DMS79 treated with DMSO at 0.1 percent for 48 hours (cell line): ENCODE measurements at regions not wholly inside any gene's neighbourhood (a gene's known extent, or its start where the extent isn't known, plus 50 kb on each side); places are given as distances from the start of the nearest gene placed in this dataset.
"Not testable (repeated sequence)": the region's sequence is repeated elsewhere in the genome, so short reads cannot be mapped to it uniquely, and the experiment has no call there.

Experiments used
- DNase-seq: peaks from one replicate; lab custom pipeline; 2025; lab: John Stamatoyannopoulos, UW

DNA sequence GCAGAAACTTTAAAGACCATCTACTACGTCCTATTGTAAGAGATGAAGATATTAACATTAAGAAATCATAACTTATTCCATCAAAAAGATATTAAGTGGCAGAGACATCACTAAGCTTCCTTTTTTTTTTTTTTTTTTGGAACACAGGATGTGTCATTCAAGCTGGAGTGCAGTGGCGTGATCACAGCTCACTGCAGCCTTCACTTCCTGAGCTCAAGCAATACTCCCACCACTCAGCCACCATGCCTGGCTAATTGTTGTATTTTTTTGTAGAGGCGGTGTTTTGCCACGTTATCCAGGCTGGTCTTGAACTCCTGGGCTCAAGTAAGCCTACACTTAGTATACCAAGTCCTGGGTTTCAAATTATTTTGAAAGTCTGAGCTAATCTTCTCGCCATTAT, 169.7 kb upstream of the KCTD7 start:
- not testable (repeated sequence) for DNase-seq

DNA sequence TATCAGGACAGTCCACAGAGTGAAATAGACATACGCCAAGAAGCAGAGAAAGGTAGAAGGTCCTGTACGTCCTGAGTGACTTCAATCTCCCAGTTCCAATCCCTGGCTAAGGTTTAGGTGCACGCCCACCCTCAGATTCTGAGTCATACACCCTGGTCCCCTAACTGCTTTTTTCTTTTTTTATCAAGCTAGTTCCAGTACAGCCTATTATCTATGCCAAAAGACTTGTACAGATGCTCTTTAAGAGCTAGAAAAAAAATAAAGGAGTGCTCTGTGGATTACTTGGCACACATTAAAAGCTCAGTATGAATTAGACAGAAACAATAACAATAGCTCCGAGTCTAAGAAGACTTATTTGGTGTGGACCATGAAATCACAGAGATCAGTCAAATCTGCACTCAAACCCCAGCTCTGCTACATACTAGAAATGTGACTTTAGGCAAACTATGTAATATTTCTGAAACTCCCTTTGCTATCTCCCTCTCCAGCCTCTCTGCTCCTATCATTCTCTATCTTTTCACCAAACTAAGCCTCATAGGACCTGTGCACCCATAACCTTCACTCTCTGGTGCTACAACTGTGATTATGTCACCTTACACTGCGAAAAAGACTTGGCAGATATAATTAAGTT, 168.8 kb upstream of the KCTD7 start:
- DNase-seq = not testable (repeated sequence)

DNA sequence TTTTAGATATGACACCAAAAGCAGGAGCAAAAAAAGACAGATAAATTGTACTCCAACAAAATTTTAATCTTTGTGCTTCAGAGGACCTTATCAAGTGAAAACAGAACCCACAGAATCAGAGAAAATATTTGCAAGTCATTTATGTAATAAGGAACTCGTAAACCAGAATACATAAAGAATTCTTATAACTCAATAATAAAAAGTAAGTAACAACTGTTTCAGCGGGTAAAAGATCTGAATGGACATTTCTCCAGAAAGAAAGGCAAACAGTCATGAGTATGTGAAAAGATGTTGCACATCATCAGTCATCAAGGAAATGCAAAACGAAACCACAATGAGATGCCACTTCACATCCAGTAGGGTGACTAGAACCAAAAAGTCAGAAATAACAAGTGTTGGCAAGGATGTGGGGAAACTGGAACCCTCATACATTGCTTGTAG, 167.7 kb upstream of the KCTD7 start:
- no peak for DNase-seq

DNA sequence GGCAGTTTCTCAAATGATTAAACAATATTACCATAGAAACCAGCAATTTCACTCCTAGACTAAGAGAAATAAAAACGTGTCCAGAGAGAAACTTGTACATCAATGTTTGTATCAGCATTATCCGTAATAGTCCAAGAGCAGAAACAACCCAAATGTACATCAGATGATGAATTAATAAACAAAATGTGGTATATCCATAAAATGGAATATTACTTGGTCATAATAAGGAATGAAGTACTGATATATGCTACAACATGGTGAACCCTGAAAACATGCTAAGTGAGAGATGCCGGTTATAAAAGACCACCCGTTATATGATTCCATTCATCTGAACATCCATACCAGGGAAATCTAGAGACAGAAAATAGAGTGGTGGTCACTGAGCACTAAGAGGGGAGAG, 167.3 kb upstream of the KCTD7 start:
- not testable (repeated sequence) for DNase-seq

DNA sequence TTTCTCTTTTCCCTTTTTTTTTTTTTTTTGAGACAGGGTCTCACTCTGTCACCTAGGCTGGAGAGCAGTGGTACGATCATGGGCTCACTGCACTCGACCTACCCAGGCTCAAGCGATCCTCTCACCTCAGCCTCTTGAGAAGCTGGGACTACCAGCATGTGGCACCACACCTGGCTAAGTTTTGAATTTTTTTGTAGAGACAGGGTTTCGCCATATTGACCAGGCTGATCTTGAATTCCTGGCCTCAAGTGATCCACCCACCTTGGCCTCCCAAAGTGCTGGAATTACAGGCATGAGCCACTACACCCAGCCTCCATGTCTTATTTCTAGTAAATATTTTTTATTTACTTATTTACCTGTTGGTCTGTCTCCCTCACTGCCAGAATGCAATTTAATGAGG, 165.8 kb upstream of the KCTD7 start:
- DNase-seq = not testable (repeated sequence)

DNA sequence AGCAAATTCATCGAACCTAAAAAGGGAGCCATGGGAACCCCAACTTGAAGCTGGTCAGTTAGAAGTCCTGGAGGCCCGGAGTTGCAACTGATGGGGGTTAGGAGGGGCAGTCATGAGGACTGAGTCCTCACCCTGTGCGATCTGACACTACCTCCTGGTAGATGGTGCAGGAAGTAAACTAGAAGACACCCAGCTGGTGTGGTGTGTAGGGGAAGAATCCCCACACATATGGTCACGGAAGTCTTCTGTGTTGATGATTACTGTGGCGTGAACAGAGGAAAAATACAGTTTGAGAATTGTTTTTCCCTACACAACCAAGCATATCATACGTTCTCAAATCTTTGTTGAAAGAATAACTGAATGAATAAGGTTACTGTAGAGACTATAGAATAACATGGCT, 164.6 kb upstream of the KCTD7 start:
- DNase-seq = no peak

DNA sequence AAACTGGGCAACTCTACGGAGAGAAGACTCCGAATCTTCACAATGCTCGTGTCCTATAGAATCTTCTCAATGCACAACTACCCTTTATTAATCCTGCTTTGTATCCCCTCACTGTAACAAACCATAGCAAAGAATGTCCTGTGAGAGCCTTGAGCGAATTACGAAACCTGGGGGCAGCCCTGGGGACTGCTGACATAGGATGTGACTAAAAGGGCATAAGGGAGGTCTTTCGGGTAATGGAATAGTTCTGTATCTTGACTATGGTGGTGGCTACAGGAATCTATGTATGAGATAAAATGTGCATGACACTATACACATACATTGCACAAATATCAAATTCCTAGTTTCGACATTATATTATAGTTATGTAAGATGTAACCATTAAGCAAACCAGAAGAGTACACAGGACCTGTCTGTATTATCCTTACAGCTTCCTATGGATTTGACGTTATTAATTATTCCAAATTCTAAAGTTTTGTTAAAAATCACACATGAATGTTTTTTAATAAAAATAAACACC, 162.5 kb upstream of the KCTD7 start:
- DNase-seq = no peak

DNA sequence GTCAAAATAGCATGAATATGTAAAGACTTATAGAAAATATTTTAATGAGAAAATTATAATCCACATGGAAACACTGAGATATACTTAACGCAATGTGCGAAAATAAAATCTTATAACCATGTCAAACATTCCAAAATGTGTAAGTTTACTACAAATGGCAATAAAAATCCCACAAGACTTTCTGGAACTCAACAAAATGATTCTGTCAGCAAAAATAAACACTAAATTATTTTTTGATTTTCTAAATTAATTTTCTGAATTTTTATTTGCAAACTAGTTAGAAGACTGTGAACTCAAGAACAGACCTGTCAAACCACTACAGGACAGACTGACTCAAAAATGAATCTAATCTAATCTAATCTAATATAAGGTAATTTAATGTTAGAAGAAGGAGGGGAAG, 160.8 kb upstream of the KCTD7 start:
- DNase-seq = no peak

DNA sequence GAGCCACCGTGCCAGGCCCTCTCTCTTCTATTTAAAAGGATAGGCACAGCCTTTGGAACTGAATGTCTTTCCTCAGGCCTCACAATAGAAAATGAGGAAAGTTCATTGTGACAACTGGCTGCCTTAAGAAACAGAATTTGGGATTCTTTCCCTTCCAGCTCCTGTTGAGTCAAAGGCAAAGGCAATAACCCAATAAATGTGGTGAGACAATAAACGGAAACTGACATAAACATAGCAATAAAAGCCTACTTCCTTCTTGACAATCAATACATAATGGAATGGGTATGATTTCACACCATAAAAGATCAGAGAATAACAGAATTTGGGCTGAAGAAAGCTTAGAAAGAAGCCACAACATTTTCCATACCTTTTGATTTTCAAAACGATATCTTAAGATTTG, 155.6 kb upstream of the KCTD7 start:
- DNase-seq = not testable (repeated sequence)

DNA sequence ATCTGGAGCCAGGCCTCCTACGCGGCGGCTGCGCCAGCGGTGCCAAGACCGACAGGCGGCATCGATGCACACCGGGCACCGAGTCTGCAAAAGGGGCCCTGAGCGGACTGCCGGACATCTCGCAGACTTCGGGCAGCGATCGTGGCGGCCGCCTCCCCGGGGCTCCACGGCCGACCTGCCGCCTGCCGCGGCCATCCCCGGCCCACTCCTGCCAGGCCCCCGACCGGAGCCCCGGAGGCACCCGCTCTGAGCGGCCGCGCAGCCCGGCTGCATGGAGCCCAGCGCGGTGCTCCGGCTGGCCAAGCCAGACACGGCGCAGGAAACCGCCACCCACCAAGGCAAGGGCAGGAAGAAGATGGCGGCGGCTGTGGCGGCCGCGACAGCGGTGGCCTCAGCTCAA, 154.2 kb upstream of the KCTD7 start:
- no peak for DNase-seq

DNA sequence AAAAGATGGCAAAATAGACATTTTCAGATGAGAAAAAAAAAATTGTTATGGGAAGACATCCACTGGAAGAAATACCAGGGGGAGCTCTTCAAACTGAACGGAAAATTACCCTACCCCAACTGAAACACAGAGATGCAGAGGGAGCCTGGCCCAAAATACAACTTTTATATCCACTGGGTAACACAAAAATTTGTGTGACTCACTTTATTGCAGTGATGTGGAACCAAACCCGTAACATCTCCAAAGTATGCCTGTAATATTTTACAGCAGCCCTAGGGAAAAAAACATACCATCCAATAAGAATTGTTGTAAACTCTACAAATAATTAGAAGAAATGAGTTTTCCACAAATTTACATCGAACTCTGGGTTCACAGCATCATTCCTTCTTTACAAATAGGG, 152.6 kb upstream of the KCTD7 start:
- DNase-seq = not testable (repeated sequence)

DNA sequence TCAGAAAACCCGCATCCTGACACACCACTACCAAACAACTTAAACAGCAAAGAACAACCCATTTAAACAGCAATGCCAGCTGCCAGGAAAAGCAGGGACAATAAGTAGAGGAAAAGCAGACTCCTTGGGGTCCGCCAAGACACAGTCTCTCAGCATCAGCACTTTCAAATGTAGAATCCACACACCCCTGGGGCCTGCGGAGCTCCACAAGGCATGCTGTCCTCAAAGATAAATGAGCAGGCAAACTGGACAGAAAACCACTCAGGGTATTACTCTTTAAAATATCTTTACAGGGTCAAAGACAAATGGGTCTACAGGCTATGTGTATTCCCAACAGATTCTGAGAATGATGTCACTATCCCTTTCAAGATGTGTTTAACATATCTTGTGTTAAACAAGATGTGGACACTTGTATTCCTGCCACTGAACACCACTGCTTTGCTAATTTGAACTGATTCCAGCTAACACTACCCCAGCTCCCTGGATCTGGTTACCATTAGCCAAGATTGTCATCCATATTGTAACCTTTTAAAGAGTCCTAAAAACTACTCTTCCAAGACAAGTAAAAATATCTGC, 150.8 kb upstream of the KCTD7 start:
- not testable (repeated sequence) for DNase-seq

DNA sequence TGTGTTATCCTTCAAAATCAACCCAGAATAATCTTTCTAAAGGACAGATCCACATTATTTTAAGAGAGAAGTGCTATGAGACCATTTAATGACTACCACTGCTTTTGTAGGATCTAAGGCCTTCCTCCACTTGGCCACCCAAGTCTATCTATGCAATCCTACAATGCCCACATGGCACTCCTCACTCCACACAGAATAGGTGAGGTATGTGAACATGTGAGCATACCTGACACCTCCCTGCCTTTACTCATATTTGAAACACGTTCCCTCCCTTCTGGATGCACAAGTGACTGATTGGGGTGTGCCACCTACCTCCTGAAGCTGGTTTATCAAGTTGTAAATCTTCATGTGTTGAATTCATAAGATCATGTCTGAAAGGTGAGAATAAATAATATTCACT, 147.5 kb upstream of the KCTD7 start:
- not testable (repeated sequence) for DNase-seq

DNA sequence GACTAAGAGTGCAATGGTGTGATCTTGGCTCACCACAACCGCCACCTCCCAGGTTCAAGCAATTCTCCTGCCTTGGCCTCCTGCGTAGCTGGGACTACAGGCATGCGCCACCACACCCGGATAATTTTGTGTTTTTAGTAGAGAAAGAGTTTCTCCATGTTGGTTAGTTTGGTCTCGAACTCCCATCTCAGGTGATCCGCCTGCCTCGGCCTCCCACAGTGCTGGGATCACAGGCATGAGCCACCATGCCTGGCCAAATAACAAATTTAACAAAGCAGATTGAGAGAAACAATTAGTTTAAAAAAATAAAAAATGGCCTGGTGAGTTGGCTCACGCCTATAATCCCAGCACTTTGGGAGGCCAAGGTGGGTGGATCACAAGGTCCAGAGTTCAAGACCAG, 139.6 kb upstream of the KCTD7 start:
- not testable (repeated sequence) for DNase-seq

DNA sequence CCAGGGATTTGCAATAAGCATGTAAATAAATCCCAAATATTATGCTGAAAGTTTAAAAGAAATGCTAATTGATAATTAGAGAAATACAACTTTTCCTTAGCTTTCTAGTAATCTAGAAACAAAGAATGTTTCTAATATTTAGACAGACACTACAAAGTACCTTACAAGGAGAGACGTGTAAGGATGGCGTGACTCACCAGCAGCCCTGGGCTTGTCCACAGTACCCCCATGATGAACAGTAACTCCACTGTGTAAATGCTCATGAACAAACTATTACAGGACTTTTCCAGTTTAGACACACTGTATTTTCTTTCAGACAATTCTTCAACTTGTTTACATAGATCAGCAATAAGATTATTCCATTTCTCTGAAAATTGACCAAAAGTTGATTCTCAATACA, 138.9 kb upstream of the KCTD7 start:
- not testable (repeated sequence) for DNase-seq

DNA sequence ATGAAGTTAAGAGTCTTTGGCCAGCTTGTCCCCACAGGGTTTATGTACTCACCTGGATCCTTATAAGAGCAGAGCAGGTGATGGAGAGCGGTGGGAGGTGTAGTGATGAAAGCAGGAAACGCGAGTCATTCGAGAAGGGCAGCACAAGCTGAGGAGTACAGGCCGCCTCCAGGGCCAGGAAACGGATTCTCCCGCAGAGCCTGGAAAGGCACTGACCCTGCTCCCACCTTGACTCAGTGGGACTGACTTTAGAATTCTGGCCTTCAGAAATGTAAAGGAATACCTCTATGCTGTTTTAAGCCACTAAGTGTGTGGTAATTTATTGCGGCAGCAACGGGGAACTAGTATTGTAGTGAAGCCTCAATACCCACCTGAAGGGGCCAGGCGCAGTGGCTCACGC, 137.7 kb upstream of the KCTD7 start:
- not testable (repeated sequence) for DNase-seq

DNA sequence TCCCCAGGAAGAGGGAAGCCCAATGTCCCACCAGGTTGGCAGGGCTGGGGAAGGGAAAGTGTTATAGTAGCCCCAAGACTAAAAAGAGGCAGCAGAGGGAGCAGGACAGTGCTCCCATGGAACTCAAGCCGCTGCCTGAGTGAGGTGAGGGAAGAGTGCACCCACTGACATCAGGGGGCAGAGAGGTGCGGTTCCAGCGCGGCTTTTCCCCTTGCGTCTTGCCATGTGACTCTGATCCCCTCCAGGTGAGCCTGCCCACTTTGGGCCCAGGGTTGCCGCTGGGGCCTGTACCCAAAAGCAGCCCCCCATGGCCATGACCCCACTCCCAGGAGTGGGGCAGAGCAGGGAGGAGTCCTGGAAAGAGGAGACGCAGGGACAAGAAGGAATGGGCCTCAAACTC, 136.3 kb upstream of the KCTD7 start:
- DNase-seq = not testable (repeated sequence)

DNA sequence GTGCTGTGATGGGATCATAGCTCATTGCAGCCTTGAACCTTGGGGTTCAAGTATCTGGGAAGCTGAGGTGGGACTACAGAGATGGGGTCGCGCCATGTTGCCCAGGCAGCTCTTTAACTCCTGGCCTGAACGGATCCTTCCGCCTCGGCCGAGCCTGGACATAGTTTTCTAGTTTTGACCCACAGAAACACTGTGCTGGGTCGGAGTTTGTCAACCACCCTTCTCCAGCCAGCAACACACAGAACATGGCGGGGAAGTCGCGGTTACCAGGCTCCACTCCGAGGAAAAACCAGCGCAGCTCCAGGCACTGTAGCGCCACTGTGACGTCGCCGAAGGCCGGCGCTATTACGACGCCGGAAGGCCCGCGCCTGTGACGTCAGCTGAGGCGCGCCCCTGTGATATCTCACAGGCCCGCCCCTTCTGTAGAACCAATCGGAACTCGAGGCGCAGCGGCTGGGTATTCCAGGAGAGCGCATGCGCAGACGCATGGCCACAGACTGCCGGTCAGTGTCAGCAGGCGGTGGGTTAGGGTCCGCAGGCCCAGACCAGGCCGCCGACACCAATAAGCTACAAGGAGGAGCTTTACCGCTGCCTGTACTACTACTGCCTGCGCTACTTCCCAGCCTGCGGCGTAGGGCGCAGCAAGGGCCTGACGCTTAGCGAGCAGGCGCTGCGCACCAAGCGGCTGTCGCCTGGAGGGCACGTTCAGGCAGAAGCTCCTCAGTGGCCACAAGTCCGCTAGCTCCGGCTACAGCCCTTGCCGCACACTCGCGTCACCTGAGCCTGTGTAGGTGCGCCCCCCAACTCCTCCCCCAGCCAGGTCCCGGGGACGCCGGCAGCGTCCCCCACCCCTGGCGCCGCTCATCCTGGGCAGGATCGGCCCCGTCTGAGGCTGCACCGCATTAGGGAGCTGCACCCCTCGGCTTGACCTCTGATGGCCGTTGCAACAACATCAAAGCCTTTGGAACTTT, 135.2 kb upstream of the KCTD7 start:
- peak; percentile 96 for DNase-seq

DNA sequence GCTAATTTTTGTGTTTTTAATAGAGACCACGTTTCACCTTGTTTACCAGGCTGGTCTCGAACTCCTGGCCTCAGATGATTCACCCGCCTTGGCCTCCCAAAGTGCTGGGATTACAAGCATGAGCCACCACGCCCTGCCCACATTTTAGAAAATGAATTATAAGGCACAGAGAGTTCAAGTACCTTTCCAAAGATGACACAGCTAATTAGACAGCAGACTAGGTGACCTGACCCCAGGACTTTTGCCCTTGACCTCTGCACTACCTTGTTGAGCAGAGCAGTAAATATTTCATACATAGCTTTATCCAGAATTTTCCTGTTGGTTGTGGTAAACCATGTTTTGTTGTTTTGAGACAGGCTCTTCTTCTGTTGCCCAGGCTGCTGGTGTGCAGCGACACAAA, 131.3 kb upstream of the KCTD7 start:
- DNase-seq = no peak

DNA sequence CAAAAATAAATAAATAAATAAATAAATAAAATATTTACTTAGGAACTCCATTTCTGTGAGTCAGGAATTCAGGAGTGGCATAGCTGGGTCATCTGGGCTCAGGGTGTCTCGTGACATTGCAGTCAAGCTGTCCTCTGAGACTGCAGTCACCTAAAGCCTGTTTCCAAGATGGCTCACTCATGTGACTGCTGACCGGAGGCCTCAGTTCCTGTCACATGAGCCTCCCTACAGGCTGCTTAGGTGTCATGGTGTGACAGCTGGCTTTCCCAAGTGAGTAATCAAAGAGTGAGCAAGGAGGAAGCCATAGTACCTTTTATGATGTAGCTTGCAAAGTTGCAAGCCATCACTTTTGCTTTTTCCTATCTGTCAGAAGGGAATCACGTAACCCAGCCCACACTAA, 128.6 kb upstream of the KCTD7 start:
- no peak for DNase-seq

DNA sequence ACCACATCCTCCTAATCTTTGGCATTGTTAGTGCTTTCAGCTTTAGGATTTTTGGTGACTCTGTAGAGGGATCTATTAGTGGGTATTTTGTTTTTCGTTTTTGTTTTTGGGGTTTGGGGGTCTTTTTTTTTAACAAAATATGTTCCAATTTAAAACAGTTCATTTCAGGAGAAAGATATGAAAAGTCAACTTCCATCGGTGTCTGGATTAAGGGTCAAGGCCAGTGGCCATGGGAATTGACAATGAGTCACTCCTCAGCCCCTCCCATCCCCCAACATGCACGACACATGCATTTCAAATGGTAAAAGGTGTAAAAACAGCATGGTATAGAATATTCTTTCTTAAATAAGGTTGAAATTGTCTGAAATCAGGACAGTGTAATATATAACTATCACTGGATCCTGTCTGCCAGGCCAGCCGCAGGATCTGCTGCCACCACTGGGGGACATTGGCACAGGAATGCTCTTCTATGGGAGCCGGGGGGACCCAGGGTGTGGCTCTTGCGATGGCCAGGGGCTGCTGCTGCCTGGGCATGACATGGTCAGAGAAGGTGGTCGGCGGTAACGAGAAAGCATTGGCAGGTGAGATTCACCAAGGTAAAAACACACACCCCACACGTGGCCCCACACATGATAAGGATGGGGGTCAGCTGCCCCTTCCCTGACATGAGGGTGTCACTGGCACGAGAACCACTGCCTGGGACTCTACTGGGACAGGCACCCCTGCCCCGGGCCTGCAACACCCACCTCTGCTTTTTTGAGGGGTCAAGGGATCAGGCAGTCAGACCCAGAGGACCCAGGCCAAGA, 126.2 kb upstream of the KCTD7 start:
- no peak for DNase-seq

DNA sequence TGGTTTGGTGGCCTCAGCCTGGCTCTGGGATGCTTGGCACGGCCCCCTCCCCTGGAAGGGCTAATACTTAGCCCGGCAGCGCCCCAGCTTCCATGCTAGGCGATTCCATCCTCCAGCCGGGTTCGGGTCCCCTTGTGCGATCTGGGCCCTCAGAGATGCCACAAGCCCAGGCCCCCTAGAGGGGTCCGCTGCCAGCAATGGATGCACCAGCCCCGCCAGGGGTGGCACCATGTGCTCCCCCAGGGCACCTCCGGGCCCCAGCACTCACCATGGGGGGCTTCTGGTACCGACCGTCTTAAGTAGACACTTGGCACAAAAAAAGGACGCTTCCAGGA, 125.7 kb upstream of the KCTD7 start:
- no peak for DNase-seq
